Mesendoderm (in vitro differentiated cells): ENCODE measurements at regions not wholly inside any gene's neighbourhood (a gene's known extent, or its start where the extent isn't known, plus 50 kb on each side); places are given as distances from the start of the nearest gene placed in this dataset.

ENCODE experiments used
- DNase-seq: peaks from one replicate; pipeline ENCODE4 v3.0.0; 2013
- H2AK5ac ChIP-seq: 2 replicates; pipeline ENCODE4 v1.6.1; 2013; ENCODE audit warnings: low read length, inconsistent platforms
- H2BK120ac ChIP-seq: 2 replicates; pipeline ENCODE4 v1.6.1; 2013; ENCODE audit warnings: low read depth, mild to moderate bottlenecking, low read length, moderate library complexity, mixed read lengths
- H2BK15ac ChIP-seq: replicated peaks from 2 replicates; pipeline ENCODE4 v1.6.1; 2013; ENCODE audit warnings: low read depth, mild to moderate bottlenecking, moderate library complexity
- H2BK5ac ChIP-seq: 2 replicates; pipeline ENCODE4 v1.6.1; 2013; ENCODE audit warnings: low read length, inconsistent platforms
- H3K18ac ChIP-seq: 2 replicates; pipeline ENCODE4 v1.6.1; 2013; ENCODE audit warnings: mild to moderate bottlenecking, low read length, mixed read lengths
- H3K23ac ChIP-seq: one replicate; pipeline ENCODE4 v1.6.1; 2013; ENCODE audit warnings: low read length
- H3K27ac ChIP-seq: 2 replicates; pipeline ENCODE4 v1.5.1; 2013; ENCODE audit warnings: low read depth, mild to moderate bottlenecking, inconsistent platforms, low read length, moderate library complexity
- H3K27me3 ChIP-seq: 2 replicates; pipeline ENCODE4 v1.6.1; 2013; ENCODE audit warnings: low read length, control low read depth, mild to moderate bottlenecking, inconsistent platforms; ENCODE audit not compliant: insufficient read depth, poor library complexity
- H3K36me3 ChIP-seq: 2 replicates; pipeline ENCODE4 v1.6.1; 2013; ENCODE audit warnings: low read length, inconsistent platforms; ENCODE audit not compliant: control insufficient read depth, insufficient read depth
- H3K4ac ChIP-seq: one replicate; pipeline ENCODE4 v1.6.1; 2013; ENCODE audit warnings: low read depth, mild to moderate bottlenecking, low read length, moderate library complexity
- H3K4me1 ChIP-seq: 2 replicates; pipeline ENCODE4 v1.6.1; 2013; ENCODE audit warnings: low read depth, low read length, inconsistent platforms; ENCODE audit not compliant: control insufficient read depth
- H3K4me2 ChIP-seq: 2 replicates; pipeline ENCODE4 v1.6.1; 2013; ENCODE audit warnings: low read length
- H3K4me3 ChIP-seq: 2 replicates; pipeline ENCODE4 v1.5.1; 2013; ENCODE audit warnings: mild to moderate bottlenecking, low read length
- H3K56ac ChIP-seq: one replicate; pipeline ENCODE4 v1.6.1; 2013; ENCODE audit warnings: low read length
- H3K79me1 ChIP-seq: 2 replicates; pipeline ENCODE4 v1.6.1; 2013; ENCODE audit warnings: low read length, inconsistent platforms
- H3K79me2 ChIP-seq: 2 replicates; pipeline ENCODE4 v1.6.1; 2013; ENCODE audit warnings: mild to moderate bottlenecking, low read length; ENCODE audit not compliant: control insufficient read depth, insufficient read depth
- H3K9ac ChIP-seq: 2 replicates; pipeline ENCODE4 v1.6.1; 2013; ENCODE audit warnings: low read length, inconsistent platforms
- H4K5ac ChIP-seq: one replicate; pipeline ENCODE4 v1.6.1; 2013; ENCODE audit warnings: low read length
- H4K8ac ChIP-seq: one replicate; pipeline ENCODE4 v1.6.1; 2013; ENCODE audit warnings: low read depth, mild to moderate bottlenecking, control low read depth, low read length, moderate library complexity
- WGBS: extraction: QIAGEN DNeasy Blood & Tissue Kit; methylation state at CpG from one replicate; pipeline ENCODE4 v1.1.7; 2013; ENCODE audit warnings: low lambda C conversion rate, missing lambda C conversion rate; ENCODE audit not compliant: insufficient coverage; ENCODE audit errors: extremely low coverage; 5-methylcytosine and 5-hydroxymethylcytosine counted together

DNA sequence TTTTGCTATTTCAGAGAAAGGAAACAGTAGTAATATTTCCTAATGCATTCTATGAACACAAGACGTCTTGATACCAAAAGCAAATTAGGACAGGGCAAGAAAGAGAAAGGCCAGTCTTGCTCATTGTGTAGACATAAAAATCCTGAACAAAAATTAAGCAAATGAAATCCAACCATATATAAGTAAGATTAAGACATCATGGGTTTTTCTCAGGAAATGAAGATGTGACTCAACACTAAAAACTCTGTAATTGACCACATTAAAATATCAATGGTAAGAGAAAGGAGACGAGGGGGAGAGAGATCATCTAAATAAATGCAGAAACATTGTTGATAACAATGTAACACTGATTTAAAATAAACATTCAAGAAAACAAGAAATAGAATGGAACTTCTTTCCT is 205.4 kb downstream of the SOD2 start:
- Histone ChIP-seq H3K36me3 (no peaks in the 10 kb centered on the region), H4K8ac (no peak overlapping the region), H2BK15ac (no peak overlapping the region), H3K4ac (no peak overlapping the region), H3K27me3 (no peaks in the 10 kb centered on the region), H2BK5ac (no peak overlapping the region), H3K79me2 (no peaks in the 10 kb centered on the region), H3K4me2 (no peak overlapping the region), H3K27ac (no peak overlapping the region), H3K56ac (no peak overlapping the region), H3K79me1 (no peaks in the 10 kb centered on the region), H4K5ac (no peak overlapping the region), H3K23ac (no peak overlapping the region), H2AK5ac (no peak overlapping the region), H3K4me3 (no peak overlapping the region), H3K18ac (no peak overlapping the region), H2BK120ac (no peak overlapping the region), H3K9ac (no peak overlapping the region), H3K4me1 (no peaks in the 10 kb centered on the region)
- WGBS: no CpG with 5 or more reads among the region's 2 CpGs
- no peak for DNase-seq

DNA sequence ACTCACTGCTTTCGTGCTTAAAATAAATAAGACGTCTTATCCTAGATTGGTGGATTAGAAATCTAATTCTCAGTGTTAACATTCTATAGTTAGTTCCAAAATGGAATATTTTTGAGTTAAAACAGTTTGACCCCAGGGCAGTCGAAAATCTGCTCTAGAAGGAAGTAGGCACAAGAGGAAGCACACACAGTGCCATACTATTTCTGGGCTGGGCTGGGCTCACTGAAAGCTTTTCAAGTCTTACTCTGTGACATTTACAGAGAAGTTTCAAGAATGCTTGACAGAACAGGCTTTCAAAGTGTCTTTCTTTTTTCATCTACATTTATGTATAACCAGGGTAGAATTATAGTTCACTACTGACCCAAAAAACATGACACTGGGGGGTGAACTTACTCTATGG is 209.8 kb downstream of the SOD2 start:
- H3K9ac ChIP-seq: no peak overlapping the region
- WGBS: no CpG with 5 or more reads among the region's 3 CpGs
- no peak overlapping the region for H2AK5ac ChIP-seq
- H3K27ac ChIP-seq: no peak overlapping the region
- no peak overlapping the region for H3K23ac ChIP-seq
- no peak overlapping the region for H2BK15ac ChIP-seq
- no peak for DNase-seq
- H3K79me1 ChIP-seq: no peaks in the 10 kb centered on the region
- no peak overlapping the region for H3K4me3 ChIP-seq
- H3K27me3 ChIP-seq: no peaks in the 10 kb centered on the region
- no peak overlapping the region for H2BK5ac ChIP-seq
- no peaks in the 10 kb centered on the region for H3K79me2 ChIP-seq
- no peak overlapping the region for H2BK120ac ChIP-seq
- no peak overlapping the region for H4K5ac ChIP-seq
- no peaks in the 10 kb centered on the region for H3K36me3 ChIP-seq
- no peak overlapping the region for H3K18ac ChIP-seq
- H3K4me2 ChIP-seq: no peak overlapping the region
- no peak overlapping the region for H3K4ac ChIP-seq
- H3K4me1 ChIP-seq: no peaks in the 10 kb centered on the region
- no peak overlapping the region for H4K8ac ChIP-seq
- H3K56ac ChIP-seq: no peak overlapping the region

- no peaks in the 10 kb centered on the region for H3K79me1 ChIP-seq
Measured at GRCh38 chr6:159481897-159482296, 211.1 kb downstream of the SOD2 start.

DNA sequence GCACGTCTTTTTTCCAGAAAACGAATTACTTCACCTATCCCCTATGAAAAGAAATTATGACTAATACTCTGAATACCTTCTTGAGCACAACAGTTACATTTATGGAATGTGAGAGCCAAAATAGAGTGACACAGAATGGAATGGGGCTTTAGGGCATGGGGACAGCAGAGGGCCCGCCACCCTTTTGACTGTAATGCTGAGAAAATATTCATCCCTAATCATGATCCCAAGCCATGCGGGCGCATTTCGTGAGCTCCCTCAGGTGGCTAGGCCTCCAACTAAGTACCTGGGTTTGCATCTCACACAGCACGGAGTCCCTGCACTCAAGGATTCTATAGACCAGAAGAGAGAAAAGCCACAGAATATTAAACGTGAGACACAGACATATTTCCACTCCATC is 212.6 kb downstream of the SOD2 start:
- no peak overlapping the region for H3K4me2 ChIP-seq
- H3K4ac ChIP-seq: no peak overlapping the region
- no peak overlapping the region for H3K18ac ChIP-seq
- H2BK120ac ChIP-seq: no peak overlapping the region
- H3K79me1 ChIP-seq: no peaks in the 10 kb centered on the region
- no peak overlapping the region for H2BK15ac ChIP-seq
- no peaks in the 10 kb centered on the region for H3K36me3 ChIP-seq
- no peak overlapping the region for H3K27ac ChIP-seq
- H4K5ac ChIP-seq: no peak overlapping the region
- H2AK5ac ChIP-seq: no peak overlapping the region
- no peak overlapping the region for H2BK5ac ChIP-seq
- no peak for DNase-seq
- H3K56ac ChIP-seq: no peak overlapping the region
- no peak overlapping the region for H3K23ac ChIP-seq
- H3K79me2 ChIP-seq: no peaks in the 10 kb centered on the region
- H3K4me1 ChIP-seq: no peaks in the 10 kb centered on the region
- no peak overlapping the region for H3K9ac ChIP-seq
- no CpG with 5 or more reads among the region's 8 CpGs for WGBS
- H3K27me3 ChIP-seq: no peaks in the 10 kb centered on the region
- no peak overlapping the region for H4K8ac ChIP-seq
- H3K4me3 ChIP-seq: no peak overlapping the region

More at GRCh38 chr6:159481897-159482296, 211.1 kb downstream of the SOD2 start:
- H4K8ac ChIP-seq: no peak overlapping the region
- no peak overlapping the region for H3K9ac ChIP-seq
- no peak overlapping the region for H2BK5ac ChIP-seq
- no peaks in the 10 kb centered on the region for H3K4me1 ChIP-seq
- no peak overlapping the region for H3K56ac ChIP-seq
- no peak overlapping the region for H2BK120ac ChIP-seq
- no peak overlapping the region for H2BK15ac ChIP-seq
- H3K79me2 ChIP-seq: no peaks in the 10 kb centered on the region
- no peak overlapping the region for H3K4me3 ChIP-seq
- H3K18ac ChIP-seq: no peak overlapping the region
- H3K23ac ChIP-seq: no peak overlapping the region
- no peak for DNase-seq
- no peak overlapping the region for H3K4me2 ChIP-seq
- no peak overlapping the region for H3K4ac ChIP-seq
- H3K27ac ChIP-seq: no peak overlapping the region
- H3K27me3 ChIP-seq: no peaks in the 10 kb centered on the region
- no peak overlapping the region for H2AK5ac ChIP-seq
- WGBS: no CpG with 5 or more reads among the region's 1 CpG
- no peaks in the 10 kb centered on the region for H3K36me3 ChIP-seq
- no peak overlapping the region for H4K5ac ChIP-seq

- H4K5ac ChIP-seq: no peak overlapping the region
- no peak overlapping the region for H3K9ac ChIP-seq
- H3K56ac ChIP-seq: no peak overlapping the region
- no peaks in the 10 kb centered on the region for H3K4me1 ChIP-seq
- H4K8ac ChIP-seq: no peak overlapping the region
- H2AK5ac ChIP-seq: no peak overlapping the region
- no peak for DNase-seq
- no peaks in the 10 kb centered on the region for H3K79me1 ChIP-seq
- no peak overlapping the region for H2BK15ac ChIP-seq
- H3K4ac ChIP-seq: no peak overlapping the region
- H3K79me2 ChIP-seq: no peaks in the 10 kb centered on the region
- no peak overlapping the region for H2BK5ac ChIP-seq
- no peak overlapping the region for H3K23ac ChIP-seq
- H3K4me2 ChIP-seq: no peak overlapping the region
- no peak overlapping the region for H2BK120ac ChIP-seq
- no peak overlapping the region for H3K27ac ChIP-seq
- no peaks in the 10 kb centered on the region for H3K36me3 ChIP-seq
- no peak overlapping the region for H3K18ac ChIP-seq
- H3K27me3 ChIP-seq: no peaks in the 10 kb centered on the region
- no peak overlapping the region for H3K4me3 ChIP-seq
Measured at GRCh38 chr6:159479146-159479545, 213.9 kb downstream of the SOD2 start.

DNA sequence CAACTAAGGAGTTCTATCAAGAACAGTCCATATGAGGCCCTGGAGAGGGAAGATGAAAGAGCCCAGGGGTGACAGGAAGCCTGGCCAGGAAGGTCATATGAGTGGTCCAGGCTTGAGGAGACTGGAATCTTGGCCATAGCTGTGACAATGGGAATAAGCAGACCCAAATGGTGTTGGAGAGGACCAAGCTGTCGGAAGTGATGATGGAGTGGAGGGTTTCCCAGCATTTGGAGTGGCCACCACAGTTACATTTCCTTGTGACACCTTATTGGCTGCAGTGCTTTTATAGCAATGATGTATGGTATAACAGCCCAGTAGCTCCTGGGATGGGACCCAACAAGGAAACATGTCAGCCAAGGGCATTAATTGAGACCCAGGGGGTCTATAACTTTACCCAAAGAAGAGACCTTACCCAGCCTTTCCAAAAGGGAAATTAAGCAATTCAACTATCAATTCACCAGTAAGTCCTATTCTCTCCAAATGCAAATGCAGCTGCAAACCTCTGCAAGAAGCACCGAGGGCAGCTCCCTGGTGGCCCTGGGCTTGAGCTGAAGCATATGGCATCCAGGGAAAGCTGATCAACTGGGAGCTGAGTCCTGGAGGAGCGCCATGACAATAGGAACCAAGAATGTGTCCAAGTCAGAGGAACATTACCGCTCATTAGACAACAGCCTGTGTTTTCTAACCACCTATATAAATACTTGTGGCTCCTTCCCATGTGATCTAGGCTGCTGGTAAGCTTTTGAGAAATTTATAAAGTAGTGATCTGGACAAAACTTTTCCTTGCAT is 219.4 kb downstream of the SOD2 start:
- H3K18ac ChIP-seq: no peak overlapping the region
- H3K27me3 ChIP-seq: no peaks in the 10 kb centered on the region
- H4K5ac ChIP-seq: no peak overlapping the region
- H3K23ac ChIP-seq: no peak overlapping the region
- H3K36me3 ChIP-seq: no peaks in the 10 kb centered on the region
- H3K79me2 ChIP-seq: no peaks in the 10 kb centered on the region
- H2AK5ac ChIP-seq: no peak overlapping the region
- no peaks in the 10 kb centered on the region for H3K4me1 ChIP-seq
- H3K56ac ChIP-seq: no peak overlapping the region
- no peaks in the 10 kb centered on the region for H3K79me1 ChIP-seq
- H3K4ac ChIP-seq: no peak overlapping the region
- no peak for DNase-seq
- no peak overlapping the region for H2BK5ac ChIP-seq
- no peak overlapping the region for H3K27ac ChIP-seq
- H3K4me2 ChIP-seq: no peak overlapping the region
- H4K8ac ChIP-seq: no peak overlapping the region
- H3K9ac ChIP-seq: no peak overlapping the region
- no peak overlapping the region for H3K4me3 ChIP-seq
- WGBS: no CpG with 5 or more reads among the region's 4 CpGs
- H2BK120ac ChIP-seq: no peak overlapping the region
- H2BK15ac ChIP-seq: no peak overlapping the region
